ENCODE measurements at regions not wholly inside any gene's neighbourhood (a gene's known extent, or its start where the extent isn't known, plus 50 kb on each side); places are given as distances from the start of the nearest gene placed in this dataset.

DNA sequence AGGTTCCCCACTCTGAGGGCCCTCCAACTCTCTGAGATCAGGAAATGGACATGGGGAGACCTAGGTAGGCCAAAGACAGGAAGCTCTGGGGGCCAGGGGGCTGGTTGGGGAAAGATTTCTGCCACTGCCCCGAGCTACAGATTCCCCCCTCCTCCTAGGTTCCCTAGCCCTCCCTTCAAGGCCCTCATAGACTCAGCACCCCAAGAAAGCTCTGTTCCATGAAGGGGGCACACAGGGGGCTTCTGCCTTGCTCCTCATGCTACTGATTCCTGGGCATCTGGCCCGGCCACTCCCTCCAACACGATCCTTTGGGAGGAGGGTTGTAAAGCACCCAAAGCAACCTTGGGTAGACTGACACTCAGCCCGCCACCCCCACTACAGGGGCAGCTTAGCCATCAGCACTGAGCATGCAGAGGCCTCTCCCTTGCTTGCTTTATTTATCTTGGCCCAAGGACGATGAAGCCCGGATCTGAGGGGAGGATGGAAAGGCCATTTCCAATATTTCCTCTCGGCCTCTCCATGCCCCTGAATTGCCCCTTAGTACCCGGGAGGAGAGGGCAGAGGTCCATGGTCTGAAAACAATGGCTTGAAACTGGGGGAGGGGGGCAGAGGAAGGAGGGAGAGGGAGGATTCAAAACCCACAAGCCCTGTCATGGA is 146.7 kb downstream of the PJA1 start:
- no TSS peak for BruUV-seq (replicated peaks)
- no peak overlapping the region for H3K27ac ChIP-seq (ENCODE audit: low read length)
- no peaks in the 10 kb centered on the region for H3K4me1 ChIP-seq (ENCODE audit: control insufficient read depth, insufficient read depth, low read length)
- no peak overlapping the region for H3K4me3 ChIP-seq (ENCODE audit: low read depth in 2 of 2, low read length in 2 of 2)
- H3K27me3 ChIP-seq (ENCODE audit: control insufficient read depth, insufficient read depth, low read length) = no peaks in the 10 kb centered on the region
- TF ChIP-seq, protein P1, sequence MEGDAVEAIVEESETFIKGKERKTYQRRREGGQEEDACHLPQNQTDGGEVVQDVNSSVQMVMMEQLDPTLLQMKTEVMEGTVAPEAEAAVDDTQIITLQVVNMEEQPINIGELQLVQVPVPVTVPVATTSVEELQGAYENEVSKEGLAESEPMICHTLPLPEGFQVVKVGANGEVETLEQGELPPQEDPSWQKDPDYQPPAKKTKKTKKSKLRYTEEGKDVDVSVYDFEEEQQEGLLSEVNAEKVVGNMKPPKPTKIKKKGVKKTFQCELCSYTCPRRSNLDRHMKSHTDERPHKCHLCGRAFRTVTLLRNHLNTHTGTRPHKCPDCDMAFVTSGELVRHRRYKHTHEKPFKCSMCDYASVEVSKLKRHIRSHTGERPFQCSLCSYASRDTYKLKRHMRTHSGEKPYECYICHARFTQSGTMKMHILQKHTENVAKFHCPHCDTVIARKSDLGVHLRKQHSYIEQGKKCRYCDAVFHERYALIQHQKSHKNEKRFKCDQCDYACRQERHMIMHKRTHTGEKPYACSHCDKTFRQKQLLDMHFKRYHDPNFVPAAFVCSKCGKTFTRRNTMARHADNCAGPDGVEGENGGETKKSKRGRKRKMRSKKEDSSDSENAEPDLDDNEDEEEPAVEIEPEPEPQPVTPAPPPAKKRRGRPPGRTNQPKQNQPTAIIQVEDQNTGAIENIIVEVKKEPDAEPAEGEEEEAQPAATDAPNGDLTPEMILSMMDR (IDR thresholded peaks at IDR 0.05) = no peak
- TF ChIP-seq POLR2AphosphoS5 (IDR thresholded peaks at IDR 0.05; ENCODE audit: low read depth, low read length) (no peak), SIN3A (IDR thresholded peaks at IDR 0.05; ENCODE audit: borderline replicate concordance, insufficient read depth, low read depth, low read length) (no peak), TCF7L2 (IDR thresholded peaks at IDR 0.05; ENCODE audit: low read depth, low read length) (no peak)
- TF ChIP-seq, protein P2, sequence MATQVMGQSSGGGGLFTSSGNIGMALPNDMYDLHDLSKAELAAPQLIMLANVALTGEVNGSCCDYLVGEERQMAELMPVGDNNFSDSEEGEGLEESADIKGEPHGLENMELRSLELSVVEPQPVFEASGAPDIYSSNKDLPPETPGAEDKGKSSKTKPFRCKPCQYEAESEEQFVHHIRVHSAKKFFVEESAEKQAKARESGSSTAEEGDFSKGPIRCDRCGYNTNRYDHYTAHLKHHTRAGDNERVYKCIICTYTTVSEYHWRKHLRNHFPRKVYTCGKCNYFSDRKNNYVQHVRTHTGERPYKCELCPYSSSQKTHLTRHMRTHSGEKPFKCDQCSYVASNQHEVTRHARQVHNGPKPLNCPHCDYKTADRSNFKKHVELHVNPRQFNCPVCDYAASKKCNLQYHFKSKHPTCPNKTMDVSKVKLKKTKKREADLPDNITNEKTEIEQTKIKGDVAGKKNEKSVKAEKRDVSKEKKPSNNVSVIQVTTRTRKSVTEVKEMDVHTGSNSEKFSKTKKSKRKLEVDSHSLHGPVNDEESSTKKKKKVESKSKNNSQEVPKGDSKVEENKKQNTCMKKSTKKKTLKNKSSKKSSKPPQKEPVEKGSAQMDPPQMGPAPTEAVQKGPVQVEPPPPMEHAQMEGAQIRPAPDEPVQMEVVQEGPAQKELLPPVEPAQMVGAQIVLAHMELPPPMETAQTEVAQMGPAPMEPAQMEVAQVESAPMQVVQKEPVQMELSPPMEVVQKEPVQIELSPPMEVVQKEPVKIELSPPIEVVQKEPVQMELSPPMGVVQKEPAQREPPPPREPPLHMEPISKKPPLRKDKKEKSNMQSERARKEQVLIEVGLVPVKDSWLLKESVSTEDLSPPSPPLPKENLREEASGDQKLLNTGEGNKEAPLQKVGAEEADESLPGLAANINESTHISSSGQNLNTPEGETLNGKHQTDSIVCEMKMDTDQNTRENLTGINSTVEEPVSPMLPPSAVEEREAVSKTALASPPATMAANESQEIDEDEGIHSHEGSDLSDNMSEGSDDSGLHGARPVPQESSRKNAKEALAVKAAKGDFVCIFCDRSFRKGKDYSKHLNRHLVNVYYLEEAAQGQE (IDR thresholded peaks at IDR 0.05; ENCODE audit: insufficient read depth in 1 of 2, low read depth in 2 of 2, low read length in 1 of 2) = no peak
- H3K9me3 ChIP-seq (ENCODE audit: control insufficient read depth, insufficient read depth, low read depth, low read length) = no peaks in the 10 kb centered on the region
- ChIA-PET POLR2A (no interaction called here), CTCF (no interaction called here)
- DNase-seq (ENCODE audit: low read depth, low spot score) (no peak), ATAC-seq (no peak)
- in situ Hi-C loops (cut with HindIII; ENCODE audit: low pct_unique_long_range_greater_than_20kb, low sequenced_read_pairs) (no loop called here), intact Hi-C loops (cut with micrococcal nuclease; ENCODE audit: unreplicated experiment) (no loop called here)
- no peaks in the 10 kb centered on the region for H3K36me3 ChIP-seq (ENCODE audit: control insufficient read depth, insufficient read depth, low read length)

DNA sequence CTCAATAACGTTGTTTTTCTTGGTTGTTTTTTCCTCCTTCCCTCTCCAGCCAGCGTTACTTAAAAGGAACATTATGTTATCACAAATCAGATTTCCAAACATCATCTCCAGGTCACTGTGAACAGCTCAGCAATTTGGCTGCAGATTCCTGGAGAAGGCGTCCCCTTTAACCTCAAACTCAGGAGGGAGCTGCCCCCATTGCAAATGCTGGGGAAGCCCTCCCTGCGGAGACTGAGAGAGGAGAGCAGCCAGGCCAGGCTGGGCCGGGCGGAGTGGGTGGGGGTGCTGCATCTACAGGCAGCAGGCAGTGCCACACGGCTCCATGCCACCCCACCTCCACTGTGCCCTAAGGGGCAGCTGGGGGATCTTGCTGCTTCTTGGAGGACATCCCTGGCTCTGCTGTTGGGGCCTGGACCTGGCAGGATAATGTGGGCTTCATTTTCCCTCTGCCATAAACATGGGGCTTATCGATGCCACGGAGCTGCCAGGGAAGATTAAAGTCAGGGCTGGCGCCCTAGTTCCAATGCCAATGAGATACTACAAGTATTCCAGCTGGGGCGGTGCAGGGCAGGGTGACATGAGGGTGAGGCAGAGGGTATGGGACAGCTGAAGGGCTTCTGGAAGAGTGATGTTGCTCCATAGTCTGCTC is 148.8 kb downstream of the PJA1 start:
- in situ Hi-C loops (cut with HindIII; ENCODE audit: low pct_unique_long_range_greater_than_20kb, low sequenced_read_pairs) (no loop called here), intact Hi-C loops (cut with micrococcal nuclease; ENCODE audit: unreplicated experiment) (no loop called here)
- no peak for DNase-seq (ENCODE audit: low read depth, low spot score)
- Histone ChIP-seq H3K4me3 (ENCODE audit: low read depth in 2 of 2, low read length in 2 of 2) (no peak overlapping the region), H3K27me3 (ENCODE audit: control insufficient read depth, insufficient read depth, low read length) (no peaks in the 10 kb centered on the region), H3K36me3 (ENCODE audit: control insufficient read depth, insufficient read depth, low read length) (no peaks in the 10 kb centered on the region), H3K27ac (ENCODE audit: low read length) (no peak overlapping the region), H3K9me3 (ENCODE audit: control insufficient read depth, insufficient read depth, low read depth, low read length) (no peaks in the 10 kb centered on the region), H3K4me1 (ENCODE audit: control insufficient read depth, insufficient read depth, low read length) (no peaks in the 10 kb centered on the region)
- no peak for ATAC-seq
- no TSS peak for BruUV-seq (replicated peaks)
- TF ChIP-seq, protein P1 (IDR thresholded peaks at IDR 0.05) = no peak
- TF ChIP-seq POLR2AphosphoS5 (IDR thresholded peaks at IDR 0.05; ENCODE audit: low read depth, low read length) (no peak), SIN3A (IDR thresholded peaks at IDR 0.05; ENCODE audit: borderline replicate concordance, insufficient read depth, low read depth, low read length) (no peak), TCF7L2 (IDR thresholded peaks at IDR 0.05; ENCODE audit: low read depth, low read length) (no peak)
- TF ChIP-seq, protein P2 (IDR thresholded peaks at IDR 0.05; ENCODE audit: insufficient read depth in 1 of 2, low read depth in 2 of 2, low read length in 1 of 2) = no peak
- CTCF ChIA-PET = no interaction called here
- POLR2A ChIA-PET = no interaction called here
